ENCODE measurements at regions not wholly inside any gene's neighbourhood (a gene's known extent, or its start where the extent isn't known, plus 50 kb on each side); places are given as distances from the start of the nearest gene placed in this dataset.
"Not testable (repeated sequence)": the region's sequence is repeated elsewhere in the genome, so short reads cannot be mapped to it uniquely, and the experiment has no call there.

DNA sequence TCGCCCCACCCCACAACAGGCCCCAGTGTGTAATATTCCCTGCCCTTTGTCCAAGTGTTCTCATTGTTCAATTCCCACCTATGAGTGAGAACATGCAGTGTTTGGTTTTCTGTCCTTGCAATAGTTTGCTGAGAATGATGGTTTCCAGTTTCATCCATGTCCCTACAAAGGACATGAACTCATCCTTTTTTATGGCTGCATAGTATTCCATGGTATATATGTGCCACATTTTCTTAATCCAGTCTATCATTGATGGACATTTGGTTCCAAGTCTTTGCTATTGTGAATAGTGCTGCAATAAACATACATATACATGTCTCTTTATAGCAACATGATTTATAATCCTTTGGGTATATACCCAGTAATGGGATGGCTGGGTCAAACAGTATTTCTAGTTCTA lies 132.7 kb downstream of the SNX10 start:
- H3K27me3 Mint-ChIP-seq; CTCF ChIA-PET; ATAC-seq (ENCODE audit: low read depth); H3K36me3 Mint-ChIP-seq (ENCODE audit: low read depth); DNase-seq; H3K9me3 Mint-ChIP-seq; H3K4me3 Mint-ChIP-seq; intact Hi-C loops (cut with micrococcal nuclease); H3K27ac Mint-ChIP-seq; POLR2A ChIA-PET; H3K4me1 Mint-ChIP-seq: not testable (repeated sequence)

DNA sequence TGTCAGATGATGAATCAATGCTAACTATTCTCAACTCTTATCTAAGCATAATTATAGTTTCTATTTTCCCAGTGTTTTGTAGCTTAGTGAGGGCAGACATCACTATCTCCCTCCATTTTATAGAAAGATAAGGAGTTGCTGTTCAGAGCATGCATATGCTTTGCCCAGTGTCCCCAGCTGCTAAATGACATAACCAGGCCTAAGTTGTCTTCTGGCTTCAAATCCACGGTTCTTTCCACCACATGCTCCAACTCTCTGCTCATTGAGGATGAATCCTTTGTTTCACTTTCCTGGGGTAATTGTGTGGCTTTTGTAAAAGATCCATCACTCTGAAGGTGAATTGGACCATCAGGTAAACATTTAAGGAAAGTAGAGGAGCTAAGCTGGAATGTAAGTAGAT lies 134.0 kb downstream of the SNX10 start:
- TF ChIP-seq, protein P1, sequence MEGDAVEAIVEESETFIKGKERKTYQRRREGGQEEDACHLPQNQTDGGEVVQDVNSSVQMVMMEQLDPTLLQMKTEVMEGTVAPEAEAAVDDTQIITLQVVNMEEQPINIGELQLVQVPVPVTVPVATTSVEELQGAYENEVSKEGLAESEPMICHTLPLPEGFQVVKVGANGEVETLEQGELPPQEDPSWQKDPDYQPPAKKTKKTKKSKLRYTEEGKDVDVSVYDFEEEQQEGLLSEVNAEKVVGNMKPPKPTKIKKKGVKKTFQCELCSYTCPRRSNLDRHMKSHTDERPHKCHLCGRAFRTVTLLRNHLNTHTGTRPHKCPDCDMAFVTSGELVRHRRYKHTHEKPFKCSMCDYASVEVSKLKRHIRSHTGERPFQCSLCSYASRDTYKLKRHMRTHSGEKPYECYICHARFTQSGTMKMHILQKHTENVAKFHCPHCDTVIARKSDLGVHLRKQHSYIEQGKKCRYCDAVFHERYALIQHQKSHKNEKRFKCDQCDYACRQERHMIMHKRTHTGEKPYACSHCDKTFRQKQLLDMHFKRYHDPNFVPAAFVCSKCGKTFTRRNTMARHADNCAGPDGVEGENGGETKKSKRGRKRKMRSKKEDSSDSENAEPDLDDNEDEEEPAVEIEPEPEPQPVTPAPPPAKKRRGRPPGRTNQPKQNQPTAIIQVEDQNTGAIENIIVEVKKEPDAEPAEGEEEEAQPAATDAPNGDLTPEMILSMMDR (IDR thresholded peaks at IDR 0.05) = no peak
- H3K4me3 Mint-ChIP-seq = no peak overlapping the region
- no peak for DNase-seq
- no peak overlapping the region for H3K27ac Mint-ChIP-seq
- no peaks in the 10 kb centered on the region for H3K36me3 Mint-ChIP-seq (ENCODE audit: low read depth)
- intact Hi-C loops (cut with micrococcal nuclease) = no loop called here
- peaks cover 8% of the 10 kb centered on the region for H3K4me1 Mint-ChIP-seq
- ChIA-PET POLR2A (interaction anchor here (1.4 kb wide), 1 partner anchor 28 kb away, joined by 3 read pairs; no protein-coding TSS in a partner anchor), CTCF (interaction anchor here (0.6 kb wide), 1 partner anchor 32 kb away, joined by 3 read pairs; no protein-coding TSS in a partner anchor)
- peaks cover 2% of the 10 kb centered on the region for H3K9me3 Mint-ChIP-seq
- ATAC-seq (ENCODE audit: low read depth) = no peak
- H3K27me3 Mint-ChIP-seq = no peaks in the 10 kb centered on the region

DNA sequence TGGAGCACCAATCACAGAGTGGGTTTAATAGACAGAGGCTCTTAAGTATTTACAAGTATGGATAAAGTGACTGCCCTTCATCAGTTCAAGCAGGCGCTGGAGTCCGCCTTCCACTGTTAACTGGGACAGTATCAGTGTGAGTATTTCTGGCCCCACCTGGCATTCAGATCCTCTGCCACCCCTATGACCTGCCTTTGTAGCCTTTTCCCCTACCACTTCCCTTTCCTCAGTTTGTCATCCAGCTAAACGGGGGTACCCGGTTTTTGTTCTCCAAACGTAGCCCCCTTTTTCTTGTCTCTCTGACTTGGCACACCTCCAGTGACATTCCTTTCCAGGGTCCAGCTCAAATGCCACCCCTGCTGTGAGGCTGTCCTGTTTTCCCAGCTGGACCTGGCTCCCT lies 134.4 kb downstream of the SNX10 start:
- H3K4me1 Mint-ChIP-seq = peaks cover 8% of the 10 kb centered on the region
- POLR2A ChIA-PET = interaction anchor here (1.4 kb wide), 1 partner anchor 28 kb away, joined by 3 read pairs; no protein-coding TSS in a partner anchor
- no peak overlapping the region for H3K27ac Mint-ChIP-seq
- TF ChIP-seq, protein P1 (IDR thresholded peaks at IDR 0.05) = no peak
- DNase-seq (no peak), ATAC-seq (ENCODE audit: low read depth) (no peak)
- CTCF ChIA-PET = interaction anchor here (0.6 kb wide), 1 partner anchor 32 kb away, joined by 3 read pairs; no protein-coding TSS in a partner anchor
- intact Hi-C loops (cut with micrococcal nuclease) = no loop called here
- H3K9me3 Mint-ChIP-seq = peaks cover 2% of the 10 kb centered on the region
- no peaks in the 10 kb centered on the region for H3K36me3 Mint-ChIP-seq (ENCODE audit: low read depth)
- H3K27me3 Mint-ChIP-seq = no peaks in the 10 kb centered on the region
- H3K4me3 Mint-ChIP-seq = no peak overlapping the region

DNA sequence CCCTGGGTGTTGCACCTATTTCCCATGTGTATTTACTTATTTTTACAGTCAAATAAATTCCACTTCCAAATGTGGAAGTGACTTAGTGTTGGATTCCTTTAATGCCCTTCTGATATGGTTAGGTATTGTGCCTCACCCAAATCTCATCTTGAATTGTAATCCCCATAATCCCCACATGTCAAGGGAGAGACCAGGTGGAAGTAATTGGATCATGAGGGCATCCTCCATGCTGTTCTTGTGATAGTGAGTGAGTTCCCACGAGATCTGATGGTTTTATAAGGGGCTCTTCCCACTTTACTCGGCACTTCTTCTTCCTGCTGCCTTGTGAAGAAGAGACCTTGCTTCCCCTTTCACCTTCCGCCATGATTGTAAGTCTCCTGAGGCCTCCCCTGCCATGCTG lies 136.9 kb downstream of the SNX10 start:
- ChIA-PET CTCF (no interaction called here), POLR2A (no interaction called here)
- peaks cover 2% of the 10 kb centered on the region for H3K27me3 Mint-ChIP-seq
- H3K4me3 Mint-ChIP-seq = no peak overlapping the region
- H3K36me3 Mint-ChIP-seq (ENCODE audit: low read depth) = no peaks in the 10 kb centered on the region
- H3K27ac Mint-ChIP-seq = no peak overlapping the region
- H3K4me1 Mint-ChIP-seq = peaks cover 3% of the 10 kb centered on the region
- TF ChIP-seq, protein P1 (IDR thresholded peaks at IDR 0.05) = no peak
- peaks cover 2% of the 10 kb centered on the region for H3K9me3 Mint-ChIP-seq
- ATAC-seq (ENCODE audit: low read depth) (no peak), DNase-seq (no peak)
- intact Hi-C loops (cut with micrococcal nuclease) = no loop called here

DNA sequence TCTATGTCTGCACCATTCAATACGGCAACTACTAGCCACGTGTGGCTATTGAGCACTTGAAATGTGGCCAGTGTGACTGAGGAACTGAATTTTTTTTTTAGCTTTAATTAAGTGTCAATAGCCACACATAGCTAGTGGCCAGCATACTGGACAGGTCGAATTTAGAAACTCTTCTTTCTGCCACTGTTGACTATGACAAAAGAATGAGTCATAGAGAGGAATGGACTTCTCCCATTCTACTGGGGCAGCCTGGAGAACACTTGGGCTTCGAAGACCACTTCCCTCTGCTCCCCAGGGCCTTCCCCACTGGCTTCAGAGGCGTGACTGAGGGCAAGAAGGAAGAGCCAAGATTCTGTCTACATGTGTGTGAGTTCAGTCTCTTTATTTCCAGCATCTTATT lies 137.5 kb downstream of the SNX10 start:
- intact Hi-C loops (cut with micrococcal nuclease) = no loop called here
- no peaks in the 10 kb centered on the region for H3K4me1 Mint-ChIP-seq
- no peak overlapping the region for H3K27ac Mint-ChIP-seq
- no peaks in the 10 kb centered on the region for H3K36me3 Mint-ChIP-seq (ENCODE audit: low read depth)
- ChIA-PET CTCF (no interaction called here), POLR2A (no interaction called here)
- TF ChIP-seq, protein P1 (IDR thresholded peaks at IDR 0.05) = no peak
- ATAC-seq (ENCODE audit: low read depth) = no peak
- DNase-seq = no peak
- no peak overlapping the region for H3K4me3 Mint-ChIP-seq
- peaks cover 2% of the 10 kb centered on the region for H3K9me3 Mint-ChIP-seq
- peaks cover 5% of the 10 kb centered on the region for H3K27me3 Mint-ChIP-seq

DNA sequence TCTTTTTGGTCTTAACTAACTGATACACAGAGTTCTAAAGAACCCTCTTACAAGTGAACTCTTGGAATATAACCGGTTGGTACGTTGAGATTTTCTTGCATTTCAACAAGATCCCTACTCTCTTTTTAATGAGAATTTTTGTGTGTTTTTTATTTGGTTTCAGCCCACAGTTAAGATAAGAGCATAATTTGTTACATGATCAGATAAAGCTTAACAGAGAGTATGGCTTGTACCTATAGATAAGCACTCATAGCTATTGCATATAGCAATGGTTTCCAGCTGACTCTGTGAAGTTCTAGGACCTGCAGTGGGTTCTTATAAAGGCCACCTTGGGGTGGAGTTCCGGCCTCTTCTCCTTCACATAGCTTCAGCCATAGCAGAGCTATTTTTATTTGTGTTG lies 143.3 kb downstream of the SNX10 start:
- Mint-ChIP-seq H3K4me1 (no peaks in the 10 kb centered on the region), H3K27me3 (peaks cover 5% of the 10 kb centered on the region), H3K36me3 (ENCODE audit: low read depth) (no peaks in the 10 kb centered on the region), H3K27ac (no peak overlapping the region), H3K9me3 (no peaks in the 10 kb centered on the region), H3K4me3 (no peak overlapping the region)
- intact Hi-C loops (cut with micrococcal nuclease) = no loop called here
- ChIA-PET CTCF (no interaction called here), POLR2A (no interaction called here)
- TF ChIP-seq, protein P1 (IDR thresholded peaks at IDR 0.05) = no peak
- no peak for DNase-seq
- ATAC-seq (ENCODE audit: low read depth) = no peak

Measured in activated B cell treated with CpG ODN at 0.5 μM for 24 hours (primary cell).